Nephron (organoid): ENCODE measurements at regions not wholly inside any gene's neighbourhood (a gene's known extent, or its start where the extent isn't known, plus 50 kb on each side); places are given as distances from the start of the nearest gene placed in this dataset.

Experiments
- H3K27ac Mint-ChIP-seq, 3 experiments: 2 replicates each; pipeline ENCODE4 v1.8.0; 2020; ENCODE audit warnings: mixed read lengths in 3 of 3, mild to moderate bottlenecking in 2 of 3, moderate library complexity in 1 of 3
- H3K27me3 Mint-ChIP-seq: 2 replicates; pipeline ENCODE4 v1.8.0; 2021; ENCODE audit warnings: low read depth, mild to moderate bottlenecking, moderate library complexity, mixed read lengths
- H3K36me3 Mint-ChIP-seq: 2 replicates; pipeline ENCODE4 v1.8.0; 2020; ENCODE audit warnings: low read depth, mixed read lengths
- H3K4me1 Mint-ChIP-seq: 2 replicates; pipeline ENCODE4 v1.8.0; 2020; ENCODE audit warnings: mixed read lengths
- H3K4me3 Mint-ChIP-seq, 3 experiments: 2 replicates each; pipeline ENCODE4 v1.8.0; 2020; ENCODE audit warnings: mild to moderate bottlenecking in 3 of 3, mixed read lengths in 3 of 3, moderate library complexity in 2 of 3
- H3K9me3 Mint-ChIP-seq: 2 replicates; pipeline ENCODE4 v1.8.0; 2020; ENCODE audit warnings: mixed read lengths
- CTCF ChIP-seq, 3 experiments: fragments of 200-600 bp; sonication (generic); IDR thresholded peaks; one replicate each; pipeline ENCODE4 v1.5.0; 2021; ENCODE audit warnings: antibody characterized with exemption in 3 of 3; ENCODE audit not compliant: unreplicated experiment in 3 of 3

DNA sequence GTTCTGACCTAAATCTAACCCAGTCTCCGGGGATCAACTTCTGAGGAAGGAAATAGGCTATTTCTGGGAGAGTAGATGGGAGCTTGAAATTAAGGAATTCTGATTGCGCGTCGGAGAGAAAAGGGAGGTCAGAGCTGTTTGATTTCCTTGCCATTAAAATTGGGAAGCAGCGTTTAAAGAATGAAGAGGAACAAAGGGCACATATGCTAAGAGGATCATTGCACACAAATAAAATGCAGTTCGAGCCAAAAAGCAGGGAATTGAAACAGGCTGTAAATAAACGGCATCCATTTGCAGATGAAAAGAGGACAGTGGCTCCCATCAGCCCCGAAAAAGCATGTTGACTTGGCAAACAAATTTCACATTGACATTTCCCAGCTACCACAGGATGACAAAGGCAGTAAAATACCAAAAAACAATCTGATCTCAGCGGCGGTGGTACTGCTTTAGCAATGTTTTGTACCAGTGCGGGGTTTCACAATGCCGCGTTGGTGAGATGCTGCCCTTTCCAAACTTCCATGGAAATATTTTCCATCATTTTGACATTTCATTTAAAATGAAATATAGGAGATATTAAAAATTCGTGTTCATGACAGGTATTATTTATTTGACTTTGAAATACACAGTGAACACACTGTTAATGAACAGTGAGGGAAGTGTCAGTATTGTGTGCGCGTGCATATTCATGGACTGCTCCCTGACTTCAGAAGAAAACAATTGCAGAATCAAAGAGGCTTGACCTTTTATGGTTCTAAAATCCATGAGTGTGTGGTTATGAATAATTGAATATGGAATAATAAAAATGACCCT lies 108.8 kb downstream of the SQOR start:
- no peak overlapping the region for H3K4me3 Mint-ChIP-seq
- TF ChIP-seq CTCF (IDR thresholded peaks at IDR 0.05; ENCODE audit: unreplicated experiment in 3 of 3), result no peak
- peaks cover 10% of the 10 kb centered on the region for H3K27me3 Mint-ChIP-seq
- H3K9me3 Mint-ChIP-seq, result no peaks in the 10 kb centered on the region
- H3K4me1 Mint-ChIP-seq, result peaks cover 6% of the 10 kb centered on the region
- peak overlapping the region; percentile 16 to 56 (median 47) for H3K27ac Mint-ChIP-seq
- peaks cover 3% of the 10 kb centered on the region for H3K36me3 Mint-ChIP-seq

DNA sequence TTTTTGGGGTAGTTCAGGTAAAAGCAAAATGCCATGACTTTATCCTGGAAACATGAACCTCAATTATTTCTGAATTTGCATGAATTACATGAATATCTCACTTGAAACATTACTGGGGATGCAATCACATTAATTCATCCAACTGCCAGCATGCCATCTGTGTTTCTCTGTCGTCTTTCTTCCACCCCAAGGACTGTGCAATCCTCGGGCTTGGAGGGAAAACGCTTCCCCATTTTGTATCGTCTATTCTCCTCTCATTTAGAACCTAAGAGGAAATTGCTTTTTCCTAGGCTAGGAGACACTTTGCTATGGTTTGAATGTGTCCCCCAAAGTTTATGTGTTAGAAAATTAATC lies 109.4 kb downstream of the SQOR start:
- Mint-ChIP-seq H3K36me3 (peaks cover 3% of the 10 kb centered on the region), H3K27ac (peak overlapping the region in 1 of 3 experiments; percentile 80), H3K4me3 (no peak overlapping the region), H3K9me3 (no peaks in the 10 kb centered on the region), H3K4me1 (peaks cover 6% of the 10 kb centered on the region), H3K27me3 (peaks cover 5% of the 10 kb centered on the region)
- no peak for TF ChIP-seq CTCF (IDR thresholded peaks at IDR 0.05; ENCODE audit: unreplicated experiment in 3 of 3)

GRCh38 chr15:45747426-45747825 lies 112.6 kb downstream of the SQOR start:
- H3K4me1 Mint-ChIP-seq, result peaks cover 6% of the 10 kb centered on the region
- no peaks in the 10 kb centered on the region for H3K36me3 Mint-ChIP-seq

GRCh38 chr15:45751629-45752028 lies 116.8 kb downstream of the SQOR start:
- Mint-ChIP-seq H3K27me3 (no peaks in the 10 kb centered on the region), H3K9me3 (peaks cover 15% of the 10 kb centered on the region), H3K4me1 (no peaks in the 10 kb centered on the region), H3K4me3 (no peak overlapping the region), H3K27ac (no peak overlapping the region), H3K36me3 (no peaks in the 10 kb centered on the region)
- TF ChIP-seq CTCF (IDR thresholded peaks at IDR 0.05; ENCODE audit: unreplicated experiment in 3 of 3), result no peak

More at GRCh38 chr15:45747426-45747825, 112.6 kb downstream of the SQOR start:
- Mint-ChIP-seq H3K27ac (no peak overlapping the region), H3K27me3 (no peaks in the 10 kb centered on the region), H3K9me3 (no peaks in the 10 kb centered on the region), H3K4me3 (no peak overlapping the region)
- no peak for TF ChIP-seq CTCF (IDR thresholded peaks at IDR 0.05; ENCODE audit: unreplicated experiment in 3 of 3)

DNA sequence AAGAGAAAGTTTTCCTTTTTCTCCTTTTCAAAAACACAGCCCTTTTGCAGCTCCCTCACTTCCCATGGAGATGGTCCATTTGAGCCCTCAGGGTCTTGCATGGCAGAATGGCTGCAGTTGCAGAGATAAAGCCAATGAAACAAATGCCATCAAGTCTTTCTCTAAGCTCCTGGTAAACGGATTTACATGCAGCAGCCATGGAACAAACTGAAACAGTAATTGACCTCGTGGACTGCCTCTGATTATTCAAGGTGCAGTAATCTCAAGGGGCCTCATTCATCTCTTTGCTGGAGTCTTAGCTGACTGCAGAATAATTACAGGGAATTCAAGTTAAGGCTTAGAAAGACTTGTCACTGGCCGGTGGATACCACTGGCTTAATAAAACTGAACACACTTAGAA lies 125.1 kb downstream of the SQOR start:
- no peak overlapping the region for H3K27ac Mint-ChIP-seq
- no peaks in the 10 kb centered on the region for H3K4me1 Mint-ChIP-seq
- peaks cover 25% of the 10 kb centered on the region for H3K9me3 Mint-ChIP-seq
- no peaks in the 10 kb centered on the region for H3K36me3 Mint-ChIP-seq
- H3K27me3 Mint-ChIP-seq, result no peaks in the 10 kb centered on the region
- no peak overlapping the region for H3K4me3 Mint-ChIP-seq
- TF ChIP-seq CTCF (IDR thresholded peaks at IDR 0.05; ENCODE audit: unreplicated experiment in 3 of 3), result no peak

- H3K4me1 Mint-ChIP-seq, result no peaks in the 10 kb centered on the region
- H3K27me3 Mint-ChIP-seq, result no peaks in the 10 kb centered on the region
- no peak for TF ChIP-seq CTCF (IDR thresholded peaks at IDR 0.05; ENCODE audit: unreplicated experiment in 3 of 3)
- H3K36me3 Mint-ChIP-seq, result no peaks in the 10 kb centered on the region
- no peak overlapping the region for H3K27ac Mint-ChIP-seq
- H3K4me3 Mint-ChIP-seq, result no peak overlapping the region
- H3K9me3 Mint-ChIP-seq, result peaks cover 10% of the 10 kb centered on the region
Observed at GRCh38 chr15:45762726-45763125, 127.9 kb downstream of the SQOR start.
